Type B pancreatic cell (in vitro differentiated cells): ENCODE measurements at regions not wholly inside any gene's neighbourhood (a gene's known extent, or its start where the extent isn't known, plus 50 kb on each side); places are given as distances from the start of the nearest gene placed in this dataset.

Experiments used
- DNase-seq: peaks from one replicate; pipeline ENCODE4 v3.0.0; 2021; ENCODE audit warnings: mixed read lengths; ENCODE audit not compliant: unreplicated experiment; ENCODE audit errors: extremely low spot score
- H3K27ac Mint-ChIP-seq: 2 replicates; pipeline ENCODE4 v1.8.0; 2021; ENCODE audit warnings: mild to moderate bottlenecking, mixed read lengths
- H3K27me3 Mint-ChIP-seq: 2 replicates; pipeline ENCODE4 v1.8.0; 2021; ENCODE audit warnings: mixed read lengths
- H3K36me3 Mint-ChIP-seq: 2 replicates; pipeline ENCODE4 v1.8.0; 2021; ENCODE audit warnings: mixed read lengths
- H3K4me1 Mint-ChIP-seq: one replicate; pipeline ENCODE4 v1.8.0; 2021; ENCODE audit warnings: mixed read lengths; ENCODE audit not compliant: unreplicated experiment
- H3K4me3 Mint-ChIP-seq: 2 replicates; pipeline ENCODE4 v1.8.0; 2021; ENCODE audit warnings: mild to moderate bottlenecking, mixed read lengths
- H3K9me3 Mint-ChIP-seq: 2 replicates; pipeline ENCODE4 v1.8.0; 2021; ENCODE audit warnings: mixed read lengths
- CTCF ChIP-seq: fragments of 200-600 bp; sonication (generic); conservative IDR thresholded peaks from 2 replicates; pipeline ENCODE4 v1.5.0; 2021; ENCODE audit warnings: antibody characterized with exemption, mild to moderate bottlenecking

GRCh38 chr18:11272516-11272915 is 123.1 kb upstream of the PIEZO2 start:
- Mint-ChIP-seq H3K9me3 (no peaks in the 10 kb centered on the region), H3K4me3 (no peak overlapping the region), H3K36me3 (no peaks in the 10 kb centered on the region), H3K4me1 (peaks cover 47% of the 10 kb centered on the region), H3K27ac (no peak overlapping the region), H3K27me3 (no peaks in the 10 kb centered on the region)
- TF ChIP-seq CTCF: no peak
- no peak for DNase-seq

GRCh38 chr18:11271954-11272353 is 122.6 kb upstream of the PIEZO2 start:
- Mint-ChIP-seq H3K9me3 (no peaks in the 10 kb centered on the region), H3K4me3 (no peak overlapping the region)

GRCh38 chr18:11269257-11269656 is 119.9 kb upstream of the PIEZO2 start:
- H3K36me3 Mint-ChIP-seq: peaks cover 3% of the 10 kb centered on the region
- no peaks in the 10 kb centered on the region for H3K27me3 Mint-ChIP-seq
- H3K9me3 Mint-ChIP-seq: no peaks in the 10 kb centered on the region
- peak overlapping the region; percentile 78 for H3K4me3 Mint-ChIP-seq
- DNase-seq: no peak
- TF ChIP-seq CTCF: no peak
- peak overlapping the region; percentile 49 for H3K27ac Mint-ChIP-seq
- H3K4me1 Mint-ChIP-seq: peaks cover 55% of the 10 kb centered on the region

More at GRCh38 chr18:11271954-11272353, 122.6 kb upstream of the PIEZO2 start:
- no peak for TF ChIP-seq CTCF
- Mint-ChIP-seq H3K27me3 (no peaks in the 10 kb centered on the region), H3K27ac (no peak overlapping the region), H3K36me3 (no peaks in the 10 kb centered on the region), H3K4me1 (peaks cover 48% of the 10 kb centered on the region)
- no peak for DNase-seq

GRCh38 chr18:11268741-11269233 is 119.4 kb upstream of the PIEZO2 start:
- Mint-ChIP-seq H3K27ac (peak overlapping the region; percentile 49), H3K4me1 (peaks cover 54% of the 10 kb centered on the region)

GRCh38 chr18:11268153-11268552 is 118.8 kb upstream of the PIEZO2 start:
- Mint-ChIP-seq H3K4me3 (no peak overlapping the region), H3K27me3 (no peaks in the 10 kb centered on the region), H3K4me1 (peaks cover 47% of the 10 kb centered on the region), H3K27ac (no peak overlapping the region), H3K36me3 (peaks cover 3% of the 10 kb centered on the region), H3K9me3 (peaks cover 7% of the 10 kb centered on the region)
- no peak for DNase-seq
- TF ChIP-seq CTCF: no peak

More at GRCh38 chr18:11268741-11269233, 119.4 kb upstream of the PIEZO2 start:
- no peak for TF ChIP-seq CTCF
- Mint-ChIP-seq H3K27me3 (no peaks in the 10 kb centered on the region), H3K4me3 (peak overlapping the region; percentile 78), H3K9me3 (peaks cover 1% of the 10 kb centered on the region), H3K36me3 (peaks cover 3% of the 10 kb centered on the region)
- no peak for DNase-seq
